IMR-90 (cell line): ENCODE measurements at regions not wholly inside any gene's neighbourhood (a gene's known extent, or its start where the extent isn't known, plus 50 kb on each side); places are given as distances from the start of the nearest gene placed in this dataset.

Source experiments
- ATAC-seq: fragments of 200-7000 bp; cut with Tn5 transposase; 2 replicates; pipeline ENCODE4 v1.9.1; 2020; ENCODE audit warnings: low read depth, mild to moderate bottlenecking, moderate library complexity
- BruUV-seq: library from RNA; stranded (reverse); fragments of 400-500 nt; replicated peaks from 2 replicates; lab custom pipeline; 2021; lab: Mats Ljungman, UMichigan
- CTCF ChIA-PET: fragments of 300-600 bp; formaldehyde crosslinking; extraction: SDS; loops from one replicate; lab custom pipeline; 2021; ENCODE audit warnings: antibody characterized with exemption; lab: Yijun Ruan, JAX
- POLR2A ChIA-PET: fragments of 300-600 bp; sonication (Branson Sonifier 250); formaldehyde crosslinking; loops from one replicate; lab custom pipeline; 2022; ENCODE audit warnings: antibody characterized with exemption; ENCODE audit not compliant: unreplicated experiment; lab: Charles Lee
- DNase-seq: peaks from one replicate; pipeline ENCODE4 v3.0.0; 2013
- H2AFZ ChIP-seq: replicated peaks from 2 replicates; pipeline ENCODE3; 2013; ENCODE audit warnings: low read length, mild to moderate bottlenecking; ENCODE audit not compliant: poor library complexity
- H2AK5ac ChIP-seq: 2 replicates; pipeline ENCODE4 v1.6.1; 2013; ENCODE audit warnings: low read depth, low read length, inconsistent platforms
- H2AK9ac ChIP-seq: replicated peaks from 2 replicates; pipeline ENCODE3; 2013; ENCODE audit warnings: mild to moderate bottlenecking, low read depth, low read length, moderate library complexity; ENCODE audit not compliant: poor library complexity
- H2BK120ac ChIP-seq: 2 replicates; pipeline ENCODE4 v1.6.1; 2013; ENCODE audit warnings: low read depth, low read length, inconsistent platforms
- H2BK15ac ChIP-seq: 3 replicates; pipeline ENCODE4 v1.6.1; 2013; ENCODE audit warnings: low read depth, low read length, inconsistent platforms
- H2BK20ac ChIP-seq: 2 replicates; pipeline ENCODE4 v1.6.1; 2013; ENCODE audit warnings: low read depth, mild to moderate bottlenecking, inconsistent platforms, low read length, moderate library complexity
- H2BK5ac ChIP-seq: 2 replicates; pipeline ENCODE4 v1.6.1; 2013; ENCODE audit warnings: mild to moderate bottlenecking, low read depth, low read length, inconsistent platforms; ENCODE audit not compliant: poor library complexity, severe bottlenecking
- H3K14ac ChIP-seq: replicated peaks from 2 replicates; pipeline ENCODE4 v1.6.1; 2013; ENCODE audit warnings: low read depth, low read length, inconsistent platforms
- H3K18ac ChIP-seq: 2 replicates; pipeline ENCODE4 v1.6.1; 2013; ENCODE audit warnings: low read depth, low read length, control low read depth
- H3K23ac ChIP-seq: 2 replicates; pipeline ENCODE4 v1.6.1; 2013; ENCODE audit warnings: low read depth, low read length, inconsistent platforms
- H3K27ac ChIP-seq: 2 replicates; pipeline ENCODE4 v1.5.1; 2013; ENCODE audit warnings: mild to moderate bottlenecking, control low read depth, low read length; ENCODE audit not compliant: insufficient read depth
- H3K27me3 ChIP-seq: 2 replicates; pipeline ENCODE4 v1.6.1; 2013; ENCODE audit warnings: low read length; ENCODE audit not compliant: control insufficient read depth, insufficient read depth
- H3K36me3 ChIP-seq: 2 replicates; pipeline ENCODE4 v1.6.1; 2013; ENCODE audit warnings: low read length, mixed read lengths; ENCODE audit not compliant: control insufficient read depth, insufficient read depth
- H3K4ac ChIP-seq: 2 replicates; pipeline ENCODE4 v1.6.1; 2013; ENCODE audit warnings: low read depth, low read length, inconsistent platforms
- H3K4me1 ChIP-seq: 2 replicates; pipeline ENCODE4 v1.6.1; 2013; ENCODE audit warnings: low read length, mixed read lengths; ENCODE audit not compliant: control insufficient read depth, insufficient read depth
- H3K4me2 ChIP-seq: 2 replicates; pipeline ENCODE4 v1.6.1; 2013; ENCODE audit warnings: low read depth, mild to moderate bottlenecking, control low read depth, low read length, moderate library complexity
- H3K4me3 ChIP-seq: 2 replicates; pipeline ENCODE4 v1.5.1; 2013; ENCODE audit warnings: low read depth, mild to moderate bottlenecking, control low read depth, low read length, moderate library complexity; ENCODE audit not compliant: insufficient read depth
- H3K56ac ChIP-seq: 2 replicates; pipeline ENCODE4 v1.6.1; 2013; ENCODE audit warnings: low read length, inconsistent platforms; ENCODE audit not compliant: insufficient read depth; ENCODE audit errors: extremely low read depth
- H3K79me1 ChIP-seq, 2 experiments: 2 replicates each; pipeline ENCODE4 v1.6.1; 2013; ENCODE audit warnings: low read length in 2 of 2, inconsistent platforms in 1 of 2, low read depth in 1 of 2
- H3K9ac ChIP-seq: 2 replicates; pipeline ENCODE4 v1.6.1; 2013; ENCODE audit warnings: low read depth, low read length, control low read depth
- H3K9me1 ChIP-seq: 2 replicates; pipeline ENCODE4 v1.6.1; 2013; ENCODE audit warnings: low read length, inconsistent platforms; ENCODE audit not compliant: insufficient read depth
- H3K9me3 ChIP-seq: 2 replicates; pipeline ENCODE4 v1.6.1; 2013; ENCODE audit warnings: low read length; ENCODE audit not compliant: control insufficient read depth, insufficient read depth
- H4K20me1 ChIP-seq: 2 replicates; pipeline ENCODE4 v1.6.1; 2013; ENCODE audit warnings: low read length, inconsistent platforms; ENCODE audit not compliant: insufficient read depth
- H4K5ac ChIP-seq: 2 replicates; pipeline ENCODE4 v1.6.1; 2013; ENCODE audit warnings: mild to moderate bottlenecking, low read depth, low read length, control low read depth
- H4K8ac ChIP-seq, 2 experiments: 2 replicates each; pipeline ENCODE4 v1.6.1; 2013; ENCODE audit warnings: low read depth in 2 of 2, low read length in 2 of 2, control low read depth in 1 of 2, inconsistent platforms in 1 of 2
- H4K91ac ChIP-seq: 2 replicates; pipeline ENCODE4 v1.6.1; 2013; ENCODE audit warnings: low read depth, low read length, inconsistent platforms; ENCODE audit not compliant: insufficient read depth
- BHLHE40 ChIP-seq: fragments of 150-350 bp; IDR thresholded peaks from 2 replicates; pipeline ENCODE4 v1.6.1; 2016; ENCODE audit warnings: mild to moderate bottlenecking, low read depth, low read length
- CEBPB ChIP-seq: IDR thresholded peaks from 2 replicates; pipeline ENCODE4 v1.6.1; 2012; ENCODE audit warnings: low read depth, low read length, improper control_type of control experiment
- CHD1 ChIP-seq: IDR thresholded peaks from 2 replicates; pipeline ENCODE4 v1.6.1; 2012; ENCODE audit warnings: low read depth, low read length, improper control_type of control experiment
- FOS ChIP-seq: fragments of 150-350 bp; IDR thresholded peaks from 2 replicates; pipeline ENCODE4 v1.6.1; 2016; ENCODE audit warnings: low read depth, low read length
- MAZ ChIP-seq: IDR thresholded peaks from 2 replicates; pipeline ENCODE4 v1.6.1; 2012; ENCODE audit warnings: low read depth, mild to moderate bottlenecking, low read length, improper control_type of control experiment, moderate library complexity, borderline replicate concordance
- MXI1 ChIP-seq: IDR thresholded peaks from 2 replicates; pipeline ENCODE4 v1.6.1; 2012; ENCODE audit warnings: low read depth, mild to moderate bottlenecking, low read length, moderate library complexity, borderline replicate concordance
- NFE2L2 ChIP-seq: fragments of 150-350 bp; IDR thresholded peaks from 2 replicates; pipeline ENCODE4 v1.6.1; 2016; ENCODE audit warnings: low read depth, mild to moderate bottlenecking, low read length
- POLR2A ChIP-seq: IDR thresholded peaks from 2 replicates; pipeline ENCODE4 v1.6.1; 2012; ENCODE audit warnings: mild to moderate bottlenecking, low read depth, low read length
- RAD21 ChIP-seq: IDR thresholded peaks from 2 replicates; pipeline ENCODE4 v1.6.1; 2012; ENCODE audit warnings: low read length, improper control_type of control experiment
- RCOR1 ChIP-seq: IDR thresholded peaks from 2 replicates; pipeline ENCODE4 v1.6.1; 2012; ENCODE audit warnings: mild to moderate bottlenecking, low read length, improper control_type of control experiment; ENCODE audit not compliant: insufficient replicate concordance
- RFX5 ChIP-seq: IDR thresholded peaks from 2 replicates; pipeline ENCODE4 v1.8.0; 2012; ENCODE audit warnings: low read depth, mild to moderate bottlenecking, low read length, moderate library complexity
- SMC3 ChIP-seq: fragments of 150-350 bp; IDR thresholded peaks from 2 replicates; pipeline ENCODE4 v1.6.1; 2016; ENCODE audit warnings: low read depth, mild to moderate bottlenecking, antibody characterized with exemption, low read length, moderate library complexity
- WGBS, 2 experiments: methylation state at CpG; one replicate each; pipeline versions ENCODE4 v1.1.5 to v1.1.7; 2013; ENCODE audit warnings: missing lambda C conversion rate in 2 of 2; ENCODE audit not compliant: insufficient read length in 1 of 2; ENCODE audit errors: extremely low coverage in 2 of 2; 5-methylcytosine and 5-hydroxymethylcytosine counted together
- dilution Hi-C: fragments of 300-500 bp; cut with HindIII; formaldehyde crosslinking; loops from one replicate; pipeline ENCODE4 v1.14.3; 2018; ENCODE audit warnings: low sequenced_read_pairs; ENCODE audit not compliant: unreplicated experiment
- in situ Hi-C: fragments of 300-500 bp; cut with MboI; formaldehyde crosslinking; loops from 3 replicates; pipeline ENCODE4 v1.14.3; 2019; ENCODE audit warnings: low sequenced_read_pairs, inconsistent platforms, mixed read lengths
- intact Hi-C: fragments of 100-400 bp; cut with micrococcal nuclease; formaldehyde crosslinking; loops from 2 replicates; pipeline ENCODE4 v1.10.0; 2022
- TF ChIP-seq, protein P1 (sequence below): conservative IDR thresholded peaks from 2 replicates; pipeline ENCODE4 v1.5.1; 2012; ENCODE audit warnings: mild to moderate bottlenecking, low read depth, low read length, improper control_type of control experiment
- TF ChIP-seq, protein P2 (sequence below): fragments of 150-350 bp; IDR thresholded peaks from 2 replicates; pipeline ENCODE4 v1.6.1; 2016; ENCODE audit warnings: low read depth, mild to moderate bottlenecking, low read length, moderate library complexity, borderline replicate concordance
- TF ChIP-seq, protein P3 (sequence below): fragments of 150-350 bp; IDR thresholded peaks from 2 replicates; pipeline ENCODE4 v1.6.1; 2017; ENCODE audit warnings: mild to moderate bottlenecking, antibody characterized with exemption, low read length, low read depth

GRCh38 chr10:43781480-43782361 is 133.0 kb upstream of the ZNF32 start:
- Histone ChIP-seq H3K14ac (no peak overlapping the region), H2BK20ac (no peak overlapping the region), H2BK5ac (no peak overlapping the region), H3K9ac (no peak overlapping the region), H3K23ac (no peak overlapping the region), H3K56ac (no peak overlapping the region), H2AK9ac (no peak overlapping the region), H3K4ac (no peak overlapping the region), H4K5ac (no peak overlapping the region), H3K4me3 (no peak overlapping the region), H4K20me1 (no peaks in the 10 kb centered on the region), H3K9me1 (no peaks in the 10 kb centered on the region), H3K36me3 (no peaks in the 10 kb centered on the region), H2AK5ac (no peak overlapping the region), H3K27me3 (no peaks in the 10 kb centered on the region; the same call in 1 of the 2 replicates), H3K18ac (no peak overlapping the region), H2AFZ (peak overlapping the region; percentile 48), H2BK120ac (no peak overlapping the region), H4K8ac (no peak overlapping the region), H3K4me2 (no peak overlapping the region), H3K4me1 (0 out of 2 replicates have a peak, but pooled peaks cover 1% of the 10 kb centered on the region), H2BK15ac (no peak overlapping the region), H4K91ac (no peak overlapping the region), H3K9me3 (no peaks in the 10 kb centered on the region), H3K79me1 (no peaks in the 10 kb centered on the region), H3K27ac (no peak overlapping the region)
- peak; percentile 15 for DNase-seq
- in situ Hi-C loops, result no loop called here
- no peak for ATAC-seq
- dilution Hi-C loops, result no loop called here
- 95% methylated on average over 3 of the region's 6 CpGs; no CpG with 5 or more reads in 1 of the 2 experiments for WGBS, 2 experiments
- no TSS peak for BruUV-seq
- intact Hi-C loops, result no loop called here
- POLR2A ChIA-PET, result no interaction called here
- CTCF ChIA-PET, result interaction anchor here (0.5 kb wide), 1 partner anchor 16 kb away, joined by 3 read pairs; no protein-coding TSS in a partner anchor
- TF ChIP-seq, protein P1, sequence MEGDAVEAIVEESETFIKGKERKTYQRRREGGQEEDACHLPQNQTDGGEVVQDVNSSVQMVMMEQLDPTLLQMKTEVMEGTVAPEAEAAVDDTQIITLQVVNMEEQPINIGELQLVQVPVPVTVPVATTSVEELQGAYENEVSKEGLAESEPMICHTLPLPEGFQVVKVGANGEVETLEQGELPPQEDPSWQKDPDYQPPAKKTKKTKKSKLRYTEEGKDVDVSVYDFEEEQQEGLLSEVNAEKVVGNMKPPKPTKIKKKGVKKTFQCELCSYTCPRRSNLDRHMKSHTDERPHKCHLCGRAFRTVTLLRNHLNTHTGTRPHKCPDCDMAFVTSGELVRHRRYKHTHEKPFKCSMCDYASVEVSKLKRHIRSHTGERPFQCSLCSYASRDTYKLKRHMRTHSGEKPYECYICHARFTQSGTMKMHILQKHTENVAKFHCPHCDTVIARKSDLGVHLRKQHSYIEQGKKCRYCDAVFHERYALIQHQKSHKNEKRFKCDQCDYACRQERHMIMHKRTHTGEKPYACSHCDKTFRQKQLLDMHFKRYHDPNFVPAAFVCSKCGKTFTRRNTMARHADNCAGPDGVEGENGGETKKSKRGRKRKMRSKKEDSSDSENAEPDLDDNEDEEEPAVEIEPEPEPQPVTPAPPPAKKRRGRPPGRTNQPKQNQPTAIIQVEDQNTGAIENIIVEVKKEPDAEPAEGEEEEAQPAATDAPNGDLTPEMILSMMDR, result no peak
- no peak for TF ChIP-seq POLR2A
- TF ChIP-seq MAZ, result no peak
- TF ChIP-seq, protein P2, sequence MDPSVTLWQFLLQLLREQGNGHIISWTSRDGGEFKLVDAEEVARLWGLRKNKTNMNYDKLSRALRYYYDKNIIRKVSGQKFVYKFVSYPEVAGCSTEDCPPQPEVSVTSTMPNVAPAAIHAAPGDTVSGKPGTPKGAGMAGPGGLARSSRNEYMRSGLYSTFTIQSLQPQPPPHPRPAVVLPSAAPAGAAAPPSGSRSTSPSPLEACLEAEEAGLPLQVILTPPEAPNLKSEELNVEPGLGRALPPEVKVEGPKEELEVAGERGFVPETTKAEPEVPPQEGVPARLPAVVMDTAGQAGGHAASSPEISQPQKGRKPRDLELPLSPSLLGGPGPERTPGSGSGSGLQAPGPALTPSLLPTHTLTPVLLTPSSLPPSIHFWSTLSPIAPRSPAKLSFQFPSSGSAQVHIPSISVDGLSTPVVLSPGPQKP, result no peak
- no peak for TF ChIP-seq RAD21
- no peak for TF ChIP-seq MXI1
- TF ChIP-seq CHD1, result no peak
- no peak for TF ChIP-seq CEBPB
- TF ChIP-seq, protein P3, sequence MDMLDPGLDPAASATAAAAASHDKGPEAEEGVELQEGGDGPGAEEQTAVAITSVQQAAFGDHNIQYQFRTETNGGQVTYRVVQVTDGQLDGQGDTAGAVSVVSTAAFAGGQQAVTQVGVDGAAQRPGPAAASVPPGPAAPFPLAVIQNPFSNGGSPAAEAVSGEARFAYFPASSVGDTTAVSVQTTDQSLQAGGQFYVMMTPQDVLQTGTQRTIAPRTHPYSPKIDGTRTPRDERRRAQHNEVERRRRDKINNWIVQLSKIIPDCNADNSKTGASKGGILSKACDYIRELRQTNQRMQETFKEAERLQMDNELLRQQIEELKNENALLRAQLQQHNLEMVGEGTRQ, result no peak
- TF ChIP-seq NFE2L2, result no peak
- no peak for TF ChIP-seq BHLHE40
- TF ChIP-seq RFX5, result no peak
- no peak for TF ChIP-seq FOS
- TF ChIP-seq RCOR1, result no peak
- no peak for TF ChIP-seq SMC3
